ENCODE measurements at regions not wholly inside any gene's neighbourhood (a gene's known extent, or its start where the extent isn't known, plus 50 kb on each side); places are given as distances from the start of the nearest gene placed in this dataset.

DNA sequence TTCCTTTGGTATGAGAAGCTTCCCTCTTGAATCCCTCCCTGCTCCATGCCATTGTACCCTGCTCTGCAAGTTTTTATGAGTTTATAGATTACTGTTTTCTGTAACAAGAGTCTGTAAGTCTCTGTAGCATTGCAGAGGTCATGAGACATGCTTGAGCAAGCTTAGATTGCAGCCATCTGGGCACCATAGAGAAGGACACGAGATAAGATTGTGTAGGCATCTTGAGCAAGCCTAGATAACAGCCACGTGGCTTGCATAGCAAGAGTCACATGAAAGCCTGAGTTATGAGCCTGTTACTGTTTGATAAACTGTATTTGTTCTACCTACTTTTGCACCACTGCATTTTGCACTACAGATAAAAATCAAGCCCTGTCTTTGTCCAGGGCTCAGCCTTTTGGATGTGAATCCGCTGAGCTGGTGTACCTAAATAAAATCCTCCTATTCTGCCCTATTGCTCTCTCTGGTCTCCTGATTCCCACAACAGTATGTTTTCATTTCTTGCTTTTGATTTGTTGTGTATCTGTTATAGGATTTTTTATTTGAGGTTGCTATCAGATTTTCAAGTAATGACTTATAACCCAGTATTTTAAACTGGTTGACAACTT lies 127.4 kb upstream of the ANKRD50 start:
- dilution Hi-C loops (cut with HindIII; ENCODE audit: low sequenced_read_pairs, unreplicated experiment) (no loop called here), intact Hi-C loops (cut with micrococcal nuclease) (no loop called here), in situ Hi-C loops (cut with MboI; ENCODE audit: low sequenced_read_pairs) (no loop called here)
- TF ChIP-seq POLR2A (IDR thresholded peaks at IDR 0.05; ENCODE audit: low read depth, low read length) (no peak), CHD1 (IDR thresholded peaks at IDR 0.05; ENCODE audit: low read depth, low read length) (no peak), NFE2L2 (IDR thresholded peaks at IDR 0.05; ENCODE audit: low read depth, low read length) (no peak), CEBPB (IDR thresholded peaks at IDR 0.05; ENCODE audit: low read depth, low read length) (no peak), FOS (IDR thresholded peaks at IDR 0.05; ENCODE audit: low read depth, low read length) (no peak), MAZ (IDR thresholded peaks at IDR 0.05; ENCODE audit: borderline replicate concordance, low read depth, low read length) (no peak)
- TF ChIP-seq, protein P1, sequence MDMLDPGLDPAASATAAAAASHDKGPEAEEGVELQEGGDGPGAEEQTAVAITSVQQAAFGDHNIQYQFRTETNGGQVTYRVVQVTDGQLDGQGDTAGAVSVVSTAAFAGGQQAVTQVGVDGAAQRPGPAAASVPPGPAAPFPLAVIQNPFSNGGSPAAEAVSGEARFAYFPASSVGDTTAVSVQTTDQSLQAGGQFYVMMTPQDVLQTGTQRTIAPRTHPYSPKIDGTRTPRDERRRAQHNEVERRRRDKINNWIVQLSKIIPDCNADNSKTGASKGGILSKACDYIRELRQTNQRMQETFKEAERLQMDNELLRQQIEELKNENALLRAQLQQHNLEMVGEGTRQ (IDR thresholded peaks at IDR 0.05; ENCODE audit: low read depth, low read length): no peak
- TF ChIP-seq, protein P2, sequence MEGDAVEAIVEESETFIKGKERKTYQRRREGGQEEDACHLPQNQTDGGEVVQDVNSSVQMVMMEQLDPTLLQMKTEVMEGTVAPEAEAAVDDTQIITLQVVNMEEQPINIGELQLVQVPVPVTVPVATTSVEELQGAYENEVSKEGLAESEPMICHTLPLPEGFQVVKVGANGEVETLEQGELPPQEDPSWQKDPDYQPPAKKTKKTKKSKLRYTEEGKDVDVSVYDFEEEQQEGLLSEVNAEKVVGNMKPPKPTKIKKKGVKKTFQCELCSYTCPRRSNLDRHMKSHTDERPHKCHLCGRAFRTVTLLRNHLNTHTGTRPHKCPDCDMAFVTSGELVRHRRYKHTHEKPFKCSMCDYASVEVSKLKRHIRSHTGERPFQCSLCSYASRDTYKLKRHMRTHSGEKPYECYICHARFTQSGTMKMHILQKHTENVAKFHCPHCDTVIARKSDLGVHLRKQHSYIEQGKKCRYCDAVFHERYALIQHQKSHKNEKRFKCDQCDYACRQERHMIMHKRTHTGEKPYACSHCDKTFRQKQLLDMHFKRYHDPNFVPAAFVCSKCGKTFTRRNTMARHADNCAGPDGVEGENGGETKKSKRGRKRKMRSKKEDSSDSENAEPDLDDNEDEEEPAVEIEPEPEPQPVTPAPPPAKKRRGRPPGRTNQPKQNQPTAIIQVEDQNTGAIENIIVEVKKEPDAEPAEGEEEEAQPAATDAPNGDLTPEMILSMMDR (conservative IDR thresholded peaks at IDR 0.05; ENCODE audit: low read depth, low read length): no peak
- Histone ChIP-seq H2BK20ac (ENCODE audit: low read depth, low read length) (no peak overlapping the region), H3K79me1 (ENCODE audit: low read depth in 1 of 2, low read length in 2 of 2) (no peaks in the 10 kb centered on the region), H3K9me3 (ENCODE audit: control insufficient read depth, insufficient read depth, low read length) (peaks cover 10% of the 10 kb centered on the region), H2AFZ (replicated peaks; ENCODE audit: low read length, poor library complexity) (no peak overlapping the region), H3K4me1 (ENCODE audit: control insufficient read depth, insufficient read depth, low read length) (no peaks in the 10 kb centered on the region), H3K9ac (ENCODE audit: low read depth, low read length) (no peak overlapping the region), H4K20me1 (ENCODE audit: insufficient read depth, low read length) (no peaks in the 10 kb centered on the region), H4K91ac (ENCODE audit: insufficient read depth, low read depth, low read length) (no peak overlapping the region), H3K27ac (ENCODE audit: insufficient read depth, low read length) (no peak overlapping the region), H2AK9ac (replicated peaks; ENCODE audit: low read depth, low read length, poor library complexity) (no peak overlapping the region), H3K18ac (ENCODE audit: low read depth, low read length) (no peak overlapping the region), H3K27me3 (ENCODE audit: control insufficient read depth, insufficient read depth, low read length) (no peaks in the 10 kb centered on the region), H3K14ac (replicated peaks; ENCODE audit: low read depth, low read length) (no peak overlapping the region), H3K36me3 (ENCODE audit: control insufficient read depth, insufficient read depth, low read length) (no peaks in the 10 kb centered on the region), H2BK120ac (ENCODE audit: low read depth, low read length) (no peak overlapping the region), H2BK15ac (ENCODE audit: low read depth, low read length) (no peak overlapping the region), H2AK5ac (ENCODE audit: low read depth, low read length) (no peak overlapping the region), H4K8ac (ENCODE audit: low read depth in 2 of 2, low read length in 2 of 2) (no peak overlapping the region), H3K4ac (ENCODE audit: low read depth, low read length) (no peak overlapping the region), H3K4me2 (ENCODE audit: low read depth, low read length) (no peak overlapping the region), H3K9me1 (ENCODE audit: insufficient read depth, low read length) (no peaks in the 10 kb centered on the region), H2BK5ac (ENCODE audit: low read depth, low read length, poor library complexity, severe bottlenecking) (no peak overlapping the region), H3K4me3 (ENCODE audit: insufficient read depth, low read depth, low read length) (no peak overlapping the region), H3K56ac (ENCODE audit: extremely low read depth, insufficient read depth, low read length) (no peak overlapping the region), H4K5ac (ENCODE audit: low read depth, low read length) (no peak overlapping the region), H3K23ac (ENCODE audit: low read depth, low read length) (no peak overlapping the region)
- no TSS peak for BruUV-seq (replicated peaks)
- WGBS, 2 experiments (ENCODE audit: extremely low coverage in 2 of 2, insufficient read length in 1 of 2): no CpG with 5 or more reads among the region's 3 CpGs
- CTCF ChIA-PET: no interaction called here
- POLR2A ChIA-PET (ENCODE audit: unreplicated experiment): no interaction called here
- no peak for DNase-seq
- ATAC-seq (ENCODE audit: low read depth): no peak

All from IMR-90 (cell line).